A549 (cell line): ENCODE measurements at regions not wholly inside any gene's neighbourhood (a gene's known extent, or its start where the extent isn't known, plus 50 kb on each side); places are given as distances from the start of the nearest gene placed in this dataset.
A peak's percentile ranks its signal among the peaks of the same experiment; 100 is the strongest.

Experiments
- ATAC-seq, 2 experiments: fragments of 200-7000 bp in 1 of 2; fragments of >200 bp in 1 of 2; cut with Nextera tagmentation in 1 of 2; cut with Tn5 transposase in 1 of 2; 3 replicates each; pipeline versions ENCODE4 v1.8.0 to v1.9.1; 2018 to 2020; ENCODE audit warnings: mild to moderate bottlenecking in 1 of 2, moderate library complexity in 1 of 2
- CTCF ChIA-PET: fragments of 300-600 bp; sonication (Branson Sonifier 250); formaldehyde crosslinking; extraction: SDS; loops from one replicate; lab custom pipeline; 2021; ENCODE audit warnings: antibody characterized with exemption, inconsistent platforms; lab: Yijun Ruan, JAX
- POLR2A ChIA-PET: fragments of 350-600 bp; formaldehyde crosslinking; extraction: SDS; loops from one replicate; lab custom pipeline; 2021; ENCODE audit warnings: antibody characterized with exemption, inconsistent platforms; lab: Yijun Ruan, JAX
- DNase-seq, 2 experiments: peaks; one replicate each; pipeline versions ENCODE4 v3.0.0 to v3.0.0-alpha.2; 2011 to 2016; ENCODE audit warnings: low read depth in 1 of 2, low spot score in 1 of 2
- FAIRE-seq: peaks from 2 replicates; lab custom pipeline; 2011; peaks lifted over from hg19 to GRCh38; lab: Jason Lieb, UNC
- H3K27ac ChIP-seq, 2 experiments: fragments of >200 bp; sonication (Bioruptor Twin); formaldehyde crosslinking; 3 replicates each; pipeline ENCODE4 v1.5.1; 2016 to 2017
- H3K4me1 ChIP-seq: fragments of >200 bp; sonication (Bioruptor Twin); formaldehyde crosslinking; 3 replicates; pipeline ENCODE4 v1.6.1; 2016
- H3K4me2 ChIP-seq: fragments of >200 bp; sonication (Bioruptor Twin); formaldehyde crosslinking; 3 replicates; pipeline ENCODE4 v1.6.1; 2016
- H3K4me3 ChIP-seq: fragments of >200 bp; sonication (Bioruptor Twin); formaldehyde crosslinking; 3 replicates; pipeline ENCODE4 v1.5.1; 2016
- H3K9me3 ChIP-seq: fragments of >200 bp; sonication (Bioruptor Twin); formaldehyde crosslinking; 3 replicates; pipeline ENCODE4 v1.6.1; 2016
- CBX2 ChIP-seq: fragments of 200-600 bp; sonication (generic); IDR thresholded peaks from 2 replicates; pipeline ENCODE4 v1.6.1; 2016; ENCODE audit warnings: low read depth, mild to moderate bottlenecking, borderline replicate concordance
- CBX8 ChIP-seq: fragments of 200-600 bp; sonication (generic); IDR thresholded peaks from 2 replicates; pipeline ENCODE4 v1.6.1; 2016
- CHD4 ChIP-seq: fragments of 200-600 bp; sonication (generic); IDR thresholded peaks from 2 replicates; pipeline ENCODE4 v1.6.1; 2016; ENCODE audit warnings: antibody characterized with exemption, mild to moderate bottlenecking, borderline replicate concordance
- EHF ChIP-seq: fragments of 250-450 bp; sonication (Bioruptor Pico); IDR thresholded peaks from 2 replicates; pipeline ENCODE4 v1.5.0; 2020; ENCODE audit warnings: mild to moderate bottlenecking
- EHMT2 ChIP-seq: fragments of 200-600 bp; sonication (generic); IDR thresholded peaks from 2 replicates; pipeline ENCODE4 v1.6.1; 2016; ENCODE audit warnings: antibody characterized with exemption, low read depth, mild to moderate bottlenecking, moderate library complexity
- ELK1 ChIP-seq: fragments of 150-350 bp; IDR thresholded peaks from 2 replicates; pipeline ENCODE4 v1.6.1; 2014; ENCODE audit warnings: low read depth, mild to moderate bottlenecking, low read length
- EP300 ChIP-seq, 2 experiments: fragments of >200 bp; sonication (Bioruptor Twin); formaldehyde crosslinking; IDR thresholded peaks; 2 replicates in 1 of 2; 3 replicates in 1 of 2; pipeline ENCODE4 v1.6.1; 2016 to 2017
- ESRRA ChIP-seq: fragments of 150-350 bp; IDR thresholded peaks from 2 replicates; pipeline ENCODE4 v1.6.1; 2014; ENCODE audit warnings: mild to moderate bottlenecking, low read length, borderline replicate concordance
- FOSB ChIP-seq: fragments of 250-450 bp; sonication (Bioruptor Pico); IDR thresholded peaks from 2 replicates; pipeline ENCODE4 v1.5.0; 2020; ENCODE audit warnings: mild to moderate bottlenecking, moderate library complexity
- GATA3 ChIP-seq: IDR thresholded peaks from 2 replicates; pipeline ENCODE4 v1.6.1; 2012; ENCODE audit warnings: borderline replicate concordance
- HMGXB4 ChIP-seq: fragments of 250-450 bp; sonication (Bioruptor Pico); IDR thresholded peaks from 2 replicates; pipeline ENCODE4 v1.5.0; 2021; ENCODE audit warnings: mild to moderate bottlenecking, moderate library complexity, borderline replicate concordance
- HOXB5 ChIP-seq: fragments of 250-450 bp; sonication (Bioruptor Pico); IDR thresholded peaks from 2 replicates; pipeline ENCODE4 v1.5.0; 2020; ENCODE audit warnings: mild to moderate bottlenecking, moderate library complexity
- JUN ChIP-seq, 2 experiments: fragments of >200 bp; sonication (Bioruptor Twin); formaldehyde crosslinking; IDR thresholded peaks; 2 replicates in 1 of 2; 3 replicates in 1 of 2; pipeline ENCODE4 v1.6.1; 2016 to 2017
- JUNB ChIP-seq: fragments of >200 bp; sonication (Bioruptor Twin); formaldehyde crosslinking; IDR thresholded peaks from 2 replicates; pipeline ENCODE4 v1.6.1; 2016
- KDM1A ChIP-seq: fragments of 200-600 bp; sonication (generic); IDR thresholded peaks from 2 replicates; pipeline ENCODE4 v1.6.1; 2016; ENCODE audit warnings: low read depth, mild to moderate bottlenecking
- KDM5A ChIP-seq: fragments of 200-600 bp; sonication (generic); IDR thresholded peaks from 2 replicates; pipeline ENCODE4 v1.6.1; 2016; ENCODE audit warnings: antibody characterized with exemption, mild to moderate bottlenecking
- MAFK ChIP-seq: fragments of 450-650 bp; IDR thresholded peaks from 2 replicates; pipeline ENCODE4 v1.6.1; 2014; ENCODE audit not compliant: partially characterized antibody
- NFE2L2 ChIP-seq: fragments of 150-350 bp; conservative IDR thresholded peaks from 2 replicates; pipeline ENCODE4 v1.6.1; 2014; ENCODE audit warnings: low read length
- PBX3 ChIP-seq: IDR thresholded peaks from 2 replicates; pipeline ENCODE4 v1.6.1; 2012
- PHF8 ChIP-seq: fragments of 200-600 bp; sonication (generic); IDR thresholded peaks from 2 replicates; pipeline ENCODE4 v1.6.1; 2016; ENCODE audit warnings: low read depth, mild to moderate bottlenecking, antibody characterized with exemption, moderate library complexity, borderline replicate concordance
- POLR2AphosphoS2 ChIP-seq: conservative IDR thresholded peaks from 2 replicates; pipeline ENCODE4 v1.6.1; 2012; ENCODE audit warnings: low read length, improper control_type of control experiment, inconsistent platforms
- RAD21 ChIP-seq, 2 experiments: fragments of >200 bp in 1 of 2; sonication (Bioruptor Twin) in 1 of 2; formaldehyde crosslinking in 1 of 2; IDR thresholded peaks in 1 of 2; conservative IDR thresholded peaks in 1 of 2; 2 replicates in 1 of 2; 3 replicates in 1 of 2; pipeline ENCODE4 v1.6.1; 2012 to 2018; ENCODE audit warnings: inconsistent platforms in 1 of 2
- RARB ChIP-seq: fragments of 250-450 bp; sonication (Bioruptor Pico); IDR thresholded peaks from 2 replicates; pipeline ENCODE4 v1.8.0; 2021; ENCODE audit warnings: mild to moderate bottlenecking, moderate library complexity
- RCOR1 ChIP-seq: fragments of 150-350 bp; IDR thresholded peaks from 2 replicates; pipeline ENCODE4 v1.6.1; 2014; ENCODE audit warnings: antibody characterized with exemption, low read length, low read depth
- RNF2 ChIP-seq: fragments of 200-600 bp; sonication (generic); IDR thresholded peaks from 2 replicates; pipeline ENCODE4 v1.6.1; 2016; ENCODE audit warnings: low read depth, mild to moderate bottlenecking, antibody characterized with exemption, moderate library complexity, borderline replicate concordance
- TFCP2L1 ChIP-seq: fragments of 250-450 bp; sonication (Bioruptor Pico); IDR thresholded peaks from 2 replicates; pipeline ENCODE4 v1.5.0; 2021; ENCODE audit warnings: mild to moderate bottlenecking
- USF2 ChIP-seq: fragments of 450-650 bp; IDR thresholded peaks from 2 replicates; pipeline ENCODE4 v1.6.1; 2014; ENCODE audit warnings: antibody characterized with exemption
- ZC3H11A ChIP-seq: fragments of 450-650 bp; IDR thresholded peaks from 2 replicates; pipeline ENCODE4 v1.6.1; 2014; ENCODE audit warnings: antibody characterized with exemption, mild to moderate bottlenecking
- ZFP36 ChIP-seq: fragments of 450-650 bp; IDR thresholded peaks from 2 replicates; pipeline ENCODE4 v1.6.1; 2014; ENCODE audit warnings: borderline replicate concordance; ENCODE audit not compliant: partially characterized antibody
- WGBS: methylation state at CpG from one replicate; pipeline ENCODE4 v1.1.6; 2017; ENCODE audit errors: missing lambda C conversion rate; 5-methylcytosine and 5-hydroxymethylcytosine counted together

GRCh38 chr3:107153981-107154380 lies 223.3 kb upstream of the CCDC54 start:
- Histone ChIP-seq H3K4me3 (no peak overlapping the region), H3K4me2 (no peak overlapping the region), H3K9me3 (no peaks in the 10 kb centered on the region), H3K27ac (no peak overlapping the region), H3K4me1 (no peaks in the 10 kb centered on the region)
- DNase-seq (no peak), FAIRE-seq (no peak), ATAC-seq (no peak)
- ChIA-PET CTCF (no interaction called here), POLR2A (no interaction called here)
- no peak for TF ChIP-seq RARB
- TF ChIP-seq ZC3H11A, result no peak
- TF ChIP-seq EHMT2, result no peak
- no peak for TF ChIP-seq CBX8
- TF ChIP-seq PHF8, result no peak
- TF ChIP-seq PBX3, result no peak
- TF ChIP-seq TFCP2L1, result no peak
- no peak for TF ChIP-seq EHF (CRISPR knock-in tag)
- TF ChIP-seq FOSB (CRISPR knock-in tag), result no peak
- TF ChIP-seq ELK1, result no peak
- TF ChIP-seq RCOR1, result no peak
- no peak for TF ChIP-seq USF2
- no peak for TF ChIP-seq KDM1A
- no peak for TF ChIP-seq ZFP36
- TF ChIP-seq JUN (IDR thresholded peaks at IDR 0.05), result no peak
- 39% methylated on average over 4 of the region's 4 CpGs for WGBS

- FAIRE-seq, result no peak
- no peak overlapping the region for H3K27ac ChIP-seq
- no peaks in the 10 kb centered on the region for H3K4me1 ChIP-seq
- DNase-seq, result no peak
- no peak for ATAC-seq
- WGBS, result 34% methylated on average over 1 of the region's 1 CpG
- H3K4me2 ChIP-seq, result no peak overlapping the region
- CTCF ChIA-PET, result interaction anchor here (1.3 kb wide), 1 partner anchor 14 kb away, joined by 3 read pairs; no protein-coding TSS in a partner anchor
- H3K9me3 ChIP-seq, result peaks cover 5% of the 10 kb centered on the region; the same call in 1 of the 3 replicates
- POLR2A ChIA-PET, result no interaction called here
- TF ChIP-seq USF2, result no peak
- peak; percentile 29 for TF ChIP-seq MAFK
- H3K4me3 ChIP-seq, result no peak overlapping the region
These were observed 204.8 kb upstream of the CCDC54 start for GRCh38 chr3:107172411-107172810.

- Histone ChIP-seq H3K4me2 (no peak overlapping the region), H3K4me3 (no peak overlapping the region), H3K27ac (no peak overlapping the region), H3K9me3 (no peaks in the 10 kb centered on the region), H3K4me1 (no peaks in the 10 kb centered on the region)
- FAIRE-seq, result no peak
- POLR2A ChIA-PET, result no interaction called here
- no peak for DNase-seq
- CTCF ChIA-PET, result no interaction called here
- WGBS, result 53% methylated on average over 2 of the region's 2 CpGs
- no peak for ATAC-seq
- TF ChIP-seq HMGXB4 (no peak), MAFK (no peak), JUN (IDR thresholded peaks at IDR 0.05) (no peak), PBX3 (no peak), JUNB (no peak), GATA3 (no peak), CBX2 (no peak), RAD21 (conservative IDR thresholded peaks at IDR 0.05 in 1 of 2, IDR thresholded peaks at IDR 0.05 in 1 of 2) (no peak), EP300 (IDR thresholded peaks at IDR 0.05) (no peak), CHD4 (no peak), NFE2L2 (no peak), KDM5A (no peak), ESRRA (no peak), HOXB5 (CRISPR knock-in tag) (no peak), POLR2AphosphoS2 (no peak), RNF2 (no peak), TFCP2L1 (no peak)
These were observed 192.9 kb upstream of the CCDC54 start for GRCh38 chr3:107184375-107184774.
